ENCODE measurements at regions not wholly inside any gene's neighbourhood (a gene's known extent, or its start where the extent isn't known, plus 50 kb on each side); places are given as distances from the start of the nearest gene placed in this dataset.

- no peaks in the 10 kb centered on the region for H3K27me3 ChIP-seq (ENCODE audit: control insufficient read depth, insufficient read depth)
- H3K4me1 ChIP-seq (ENCODE audit: control insufficient read depth, insufficient read depth, low read length), result no peaks in the 10 kb centered on the region
- DNase-seq (no peak), ATAC-seq (no peak)
- 65% methylated on average over 6 of the region's 6 CpGs for WGBS
- H3K4me3 ChIP-seq (ENCODE audit: low read length), result no peak overlapping the region
- no peaks in the 10 kb centered on the region for H3K9me3 ChIP-seq (ENCODE audit: control insufficient read depth, low read length)
- no peak overlapping the region for H3K27ac ChIP-seq (ENCODE audit: low read length)
- intact Hi-C loops (cut with DNase I), result loop anchor here in 2 of 4 donors (10.0 kb wide), 1 partner anchor 487 kb away; no protein-coding TSS in a partner anchor
Measured at GRCh38 chr21:25381936-25382452, 225.3 kb downstream of the MRPL39 start.

- no peak overlapping the region for H3K4me3 ChIP-seq (ENCODE audit: low read length)
- intact Hi-C loops (cut with DNase I), result no loop called here
- H3K4me1 ChIP-seq (ENCODE audit: control insufficient read depth, insufficient read depth, low read length), result no peaks in the 10 kb centered on the region
- H3K27me3 ChIP-seq (ENCODE audit: control insufficient read depth, insufficient read depth), result no peaks in the 10 kb centered on the region
- 87% methylated on average over 1 of the region's 1 CpG for WGBS
- H3K9me3 ChIP-seq (ENCODE audit: control insufficient read depth, low read length), result no peaks in the 10 kb centered on the region
- no peak for DNase-seq
- no peak for ATAC-seq
- no peak overlapping the region for H3K27ac ChIP-seq (ENCODE audit: low read length)
Measured at GRCh38 chr21:25375675-25376074, 231.6 kb downstream of the MRPL39 start.

GRCh38 chr21:25373126-25374082 lies 233.9 kb downstream of the MRPL39 start:
- no peak overlapping the region for H3K27ac ChIP-seq (ENCODE audit: low read length)
- WGBS, result 71% methylated on average over 2 of the region's 2 CpGs
- DNase-seq, result no peak
- no peaks in the 10 kb centered on the region for H3K4me1 ChIP-seq (ENCODE audit: control insufficient read depth, insufficient read depth, low read length)
- H3K4me3 ChIP-seq (ENCODE audit: low read length), result no peak overlapping the region
- H3K9me3 ChIP-seq (ENCODE audit: control insufficient read depth, low read length), result no peaks in the 10 kb centered on the region
- ATAC-seq, result no peak
- intact Hi-C loops (cut with DNase I), result no loop called here
- no peaks in the 10 kb centered on the region for H3K27me3 ChIP-seq (ENCODE audit: control insufficient read depth, insufficient read depth)

- Histone ChIP-seq H3K27ac (ENCODE audit: low read length) (no peak overlapping the region), H3K9me3 (ENCODE audit: control insufficient read depth, low read length) (no peaks in the 10 kb centered on the region), H3K4me1 (ENCODE audit: control insufficient read depth, insufficient read depth, low read length) (no peaks in the 10 kb centered on the region), H3K4me3 (ENCODE audit: low read length) (no peak overlapping the region), H3K27me3 (ENCODE audit: control insufficient read depth, insufficient read depth) (no peaks in the 10 kb centered on the region)
- no peak for DNase-seq
- 40% methylated on average over 5 of the region's 5 CpGs for WGBS
- intact Hi-C loops (cut with DNase I), result no loop called here
- no peak for ATAC-seq
Measured at GRCh38 chr21:25371841-25372425, 235.3 kb downstream of the MRPL39 start.

- Histone ChIP-seq H3K4me1 (ENCODE audit: control insufficient read depth, insufficient read depth, low read length) (no peaks in the 10 kb centered on the region), H3K4me3 (ENCODE audit: low read length) (no peak overlapping the region), H3K9me3 (ENCODE audit: control insufficient read depth, low read length) (no peaks in the 10 kb centered on the region), H3K27me3 (ENCODE audit: control insufficient read depth, insufficient read depth) (no peaks in the 10 kb centered on the region), H3K27ac (ENCODE audit: low read length) (no peak overlapping the region)
- DNase-seq, result no peak
- no peak for ATAC-seq
- 77% methylated on average over 6 of the region's 6 CpGs for WGBS
- intact Hi-C loops (cut with DNase I), result no loop called here
Measured at GRCh38 chr21:25370311-25370744, 237.0 kb downstream of the MRPL39 start.

- ATAC-seq, result no peak
- H3K27ac ChIP-seq (ENCODE audit: low read length), result no peak overlapping the region
- no peak for DNase-seq
- no peaks in the 10 kb centered on the region for H3K4me1 ChIP-seq (ENCODE audit: control insufficient read depth, insufficient read depth, low read length)
- H3K4me3 ChIP-seq (ENCODE audit: low read length), result no peak overlapping the region
- H3K27me3 ChIP-seq (ENCODE audit: control insufficient read depth, insufficient read depth), result no peaks in the 10 kb centered on the region
- no peaks in the 10 kb centered on the region for H3K9me3 ChIP-seq (ENCODE audit: control insufficient read depth, low read length)
- intact Hi-C loops (cut with DNase I), result no loop called here
- 57% methylated on average over 4 of the region's 4 CpGs for WGBS
Measured at GRCh38 chr21:25369524-25370300, 237.6 kb downstream of the MRPL39 start.

- Histone ChIP-seq H3K27ac (ENCODE audit: low read length) (no peak overlapping the region), H3K9me3 (ENCODE audit: control insufficient read depth, low read length) (no peaks in the 10 kb centered on the region), H3K4me1 (ENCODE audit: control insufficient read depth, insufficient read depth, low read length) (no peaks in the 10 kb centered on the region), H3K27me3 (ENCODE audit: control insufficient read depth, insufficient read depth) (no peaks in the 10 kb centered on the region), H3K4me3 (ENCODE audit: low read length) (no peak overlapping the region)
- 57% methylated on average over 7 of the region's 7 CpGs for WGBS
- DNase-seq, result no peak
- no peak for ATAC-seq
- intact Hi-C loops (cut with DNase I), result no loop called here
Measured at GRCh38 chr21:25368531-25368930, 238.8 kb downstream of the MRPL39 start.

- WGBS, result 30% methylated on average over 1 of the region's 1 CpG
- no peaks in the 10 kb centered on the region for H3K4me1 ChIP-seq (ENCODE audit: control insufficient read depth, insufficient read depth, low read length)
- no peaks in the 10 kb centered on the region for H3K27me3 ChIP-seq (ENCODE audit: control insufficient read depth, insufficient read depth)
- no peaks in the 10 kb centered on the region for H3K9me3 ChIP-seq (ENCODE audit: control insufficient read depth, low read length)
- no peak overlapping the region for H3K4me3 ChIP-seq (ENCODE audit: low read length)
- no peak overlapping the region for H3K27ac ChIP-seq (ENCODE audit: low read length)
- ATAC-seq (no peak), DNase-seq (no peak)
- intact Hi-C loops (cut with DNase I), result no loop called here
Measured at GRCh38 chr21:25366116-25366515, 241.2 kb downstream of the MRPL39 start.

- Histone ChIP-seq H3K9me3 (ENCODE audit: control insufficient read depth, low read length) (no peaks in the 10 kb centered on the region), H3K27ac (ENCODE audit: low read length) (no peak overlapping the region), H3K4me3 (ENCODE audit: low read length) (no peak overlapping the region), H3K4me1 (ENCODE audit: control insufficient read depth, insufficient read depth, low read length) (no peaks in the 10 kb centered on the region), H3K27me3 (ENCODE audit: control insufficient read depth, insufficient read depth) (no peaks in the 10 kb centered on the region)
- 81% methylated on average over 15 of the region's 15 CpGs for WGBS
- no peak for ATAC-seq
- no peak for DNase-seq
- intact Hi-C loops (cut with DNase I), result no loop called here
Measured at GRCh38 chr21:25362375-25363267, 244.7 kb downstream of the MRPL39 start.

- 94% methylated on average over 28 of the region's 28 CpGs for WGBS
- DNase-seq (no peak), ATAC-seq (no peak)
- no peak overlapping the region for H3K27ac ChIP-seq (ENCODE audit: low read length)
- no peaks in the 10 kb centered on the region for H3K27me3 ChIP-seq (ENCODE audit: control insufficient read depth, insufficient read depth)
- no peak overlapping the region for H3K4me3 ChIP-seq (ENCODE audit: low read length)
- no peaks in the 10 kb centered on the region for H3K9me3 ChIP-seq (ENCODE audit: control insufficient read depth, low read length)
- intact Hi-C loops (cut with DNase I), result no loop called here
- H3K4me1 ChIP-seq (ENCODE audit: control insufficient read depth, insufficient read depth, low read length), result no peaks in the 10 kb centered on the region
Measured at GRCh38 chr21:25361765-25362164, 245.5 kb downstream of the MRPL39 start.
